ENCODE measurements at regions not wholly inside any gene's neighbourhood (a gene's known extent, or its start where the extent isn't known, plus 50 kb on each side); places are given as distances from the start of the nearest gene placed in this dataset.

GRCh38 chr3:107216229-107216628 lies 161.0 kb upstream of the CCDC54 start:
- Histone ChIP-seq H3K4me1 (ENCODE audit: insufficient read depth, low read length, poor library complexity, severe bottlenecking) (no peaks in the 10 kb centered on the region), H3K9ac (ENCODE audit: low read depth, low read length, poor library complexity, severe bottlenecking) (no peak overlapping the region), H3K9me3 (ENCODE audit: insufficient read depth, low read depth, low read length) (no peaks in the 10 kb centered on the region), H3K27me3 (ENCODE audit: insufficient read depth, low read length, poor library complexity, severe bottlenecking) (no peaks in the 10 kb centered on the region), H3K36me3 (ENCODE audit: insufficient read depth, low read length) (no peaks in the 10 kb centered on the region), H3K4me2 (ENCODE audit: low read depth, low read length, poor library complexity, severe bottlenecking) (no peak overlapping the region), H3K9me2 (replicated peaks; ENCODE audit: low read depth, low read length) (no peaks in the 10 kb centered on the region), H4K20me1 (ENCODE audit: insufficient read depth, low read length, poor library complexity, severe bottlenecking) (no peaks in the 10 kb centered on the region), H3K79me2 (ENCODE audit: insufficient read depth, low read length) (no peaks in the 10 kb centered on the region), H3K4me3 (ENCODE audit: low read length, poor library complexity, severe bottlenecking) (no peak overlapping the region), H2AFZ (ENCODE audit: low read length) (no peak overlapping the region), H3F3A (ENCODE audit: low read depth) (no peaks in the 10 kb centered on the region)
- TF ChIP-seq CTCF (conservative IDR thresholded peaks at IDR 0.05; ENCODE audit: low read length), result no peak
- no peak for TF ChIP-seq EZH2phosphoT487 (IDR thresholded peaks at IDR 0.05; ENCODE audit: borderline replicate concordance)

GRCh38 chr3:107216711-107217110 lies 160.5 kb upstream of the CCDC54 start:
- H3K9ac ChIP-seq (ENCODE audit: low read depth, low read length, poor library complexity, severe bottlenecking), result no peak overlapping the region
- TF ChIP-seq CTCF (conservative IDR thresholded peaks at IDR 0.05; ENCODE audit: low read length) (no peak), EZH2phosphoT487 (IDR thresholded peaks at IDR 0.05; ENCODE audit: borderline replicate concordance) (no peak)
- no peaks in the 10 kb centered on the region for H3F3A ChIP-seq (ENCODE audit: low read depth)
- no peaks in the 10 kb centered on the region for H3K27me3 ChIP-seq (ENCODE audit: insufficient read depth, low read length, poor library complexity, severe bottlenecking)
- H3K4me1 ChIP-seq (ENCODE audit: insufficient read depth, low read length, poor library complexity, severe bottlenecking), result no peaks in the 10 kb centered on the region
- H3K36me3 ChIP-seq (ENCODE audit: insufficient read depth, low read length), result no peaks in the 10 kb centered on the region
- H2AFZ ChIP-seq (ENCODE audit: low read length), result no peak overlapping the region
- no peak overlapping the region for H3K4me3 ChIP-seq (ENCODE audit: low read length, poor library complexity, severe bottlenecking)
- no peaks in the 10 kb centered on the region for H4K20me1 ChIP-seq (ENCODE audit: insufficient read depth, low read length, poor library complexity, severe bottlenecking)
- H3K4me2 ChIP-seq (ENCODE audit: low read depth, low read length, poor library complexity, severe bottlenecking), result no peak overlapping the region
- no peaks in the 10 kb centered on the region for H3K9me2 ChIP-seq (replicated peaks; ENCODE audit: low read depth, low read length)
- no peaks in the 10 kb centered on the region for H3K79me2 ChIP-seq (ENCODE audit: insufficient read depth, low read length)
- no peaks in the 10 kb centered on the region for H3K9me3 ChIP-seq (ENCODE audit: insufficient read depth, low read depth, low read length)

GRCh38 chr3:107217172-107217571 lies 160.1 kb upstream of the CCDC54 start:
- no peak overlapping the region for H2AFZ ChIP-seq (ENCODE audit: low read length)
- TF ChIP-seq EZH2phosphoT487 (IDR thresholded peaks at IDR 0.05; ENCODE audit: borderline replicate concordance) (no peak), CTCF (conservative IDR thresholded peaks at IDR 0.05; ENCODE audit: low read length) (no peak)
- no peak overlapping the region for H3K4me2 ChIP-seq (ENCODE audit: low read depth, low read length, poor library complexity, severe bottlenecking)
- no peaks in the 10 kb centered on the region for H4K20me1 ChIP-seq (ENCODE audit: insufficient read depth, low read length, poor library complexity, severe bottlenecking)
- no peaks in the 10 kb centered on the region for H3F3A ChIP-seq (ENCODE audit: low read depth)
- no peaks in the 10 kb centered on the region for H3K79me2 ChIP-seq (ENCODE audit: insufficient read depth, low read length)
- no peaks in the 10 kb centered on the region for H3K9me3 ChIP-seq (ENCODE audit: insufficient read depth, low read depth, low read length)
- H3K4me1 ChIP-seq (ENCODE audit: insufficient read depth, low read length, poor library complexity, severe bottlenecking), result no peaks in the 10 kb centered on the region
- H3K9me2 ChIP-seq (replicated peaks; ENCODE audit: low read depth, low read length), result no peaks in the 10 kb centered on the region
- no peaks in the 10 kb centered on the region for H3K27me3 ChIP-seq (ENCODE audit: insufficient read depth, low read length, poor library complexity, severe bottlenecking)
- H3K4me3 ChIP-seq (ENCODE audit: low read length, poor library complexity, severe bottlenecking), result no peak overlapping the region
- H3K9ac ChIP-seq (ENCODE audit: low read depth, low read length, poor library complexity, severe bottlenecking), result no peak overlapping the region
- H3K36me3 ChIP-seq (ENCODE audit: insufficient read depth, low read length), result no peaks in the 10 kb centered on the region
